Thoracic aorta (tissue), 2 donors: ENCODE measurements at regions not wholly inside any gene's neighbourhood (a gene's known extent, or its start where the extent isn't known, plus 50 kb on each side); places are given as distances from the start of the nearest gene placed in this dataset.
"Not testable (repeated sequence)": the region's sequence is repeated elsewhere in the genome, so short reads cannot be mapped to it uniquely, and the experiment has no call there.

Experiments
- ATAC-seq: fragments of 150-250 bp; one replicate; pipeline ENCODE4 v1.8.0; 2017; ENCODE audit warnings: low read depth; ENCODE audit not compliant: insufficient number of reproducible peaks, low FRiP score
- DNase-seq: peaks from one replicate; pipeline ENCODE4 v3.0.0-alpha.2; 2020; ENCODE audit warnings: low spot score
- H3K27ac ChIP-seq, 2 donors: fragments of 200-600 bp; sonication (generic); 1 replicate in 1 of 2; 2 replicates in 1 of 2; pipeline ENCODE4 v1.5.1; 2016; ENCODE audit warnings: mild to moderate bottlenecking in 2 of 2, moderate library complexity in 2 of 2
- H3K27me3 ChIP-seq: fragments of 200-600 bp; sonication (generic); replicated peaks from 2 replicates; pipeline ENCODE4 v1.6.0; 2016; ENCODE audit warnings: mild to moderate bottlenecking; ENCODE audit not compliant: insufficient read depth
- H3K36me3 ChIP-seq: fragments of 200-600 bp; sonication (generic); one replicate; pipeline ENCODE4 v1.5.1; 2016
- H3K4me1 ChIP-seq, 2 donors: fragments of 200-600 bp; sonication (generic); 1 replicate in 1 of 2; 2 replicates in 1 of 2; pipeline versions ENCODE4 v1.5.1 to v1.6.0; 2016; ENCODE audit warnings: low read depth in 2 of 2, mild to moderate bottlenecking in 1 of 2; ENCODE audit not compliant: control insufficient read depth in 1 of 2
- H3K4me3 ChIP-seq: fragments of 200-600 bp; sonication (generic); 2 replicates; pipeline ENCODE4 v1.5.1; 2016; ENCODE audit warnings: mild to moderate bottlenecking
- H3K9me3 ChIP-seq: fragments of 200-600 bp; sonication (generic); 2 replicates; pipeline ENCODE4 v1.5.1; 2016
- CTCF ChIP-seq: fragments of 200-600 bp; sonication (generic); IDR thresholded peaks from one replicate; pipeline ENCODE4 v1.5.1; 2019; ENCODE audit warnings: antibody characterized with exemption

- Histone ChIP-seq H3K4me1 (no peaks in the 10 kb centered on the region), H3K27ac (no peak overlapping the region), H3K36me3 (no peaks in the 10 kb centered on the region), H3K9me3 (no peaks in the 10 kb centered on the region), H3K4me3 (no peak overlapping the region), H3K27me3 (no peaks in the 10 kb centered on the region)
- ATAC-seq (no peak), DNase-seq (no peak)
- TF ChIP-seq CTCF, result no peak
These were observed 284.9 kb upstream of the ECI2 start for GRCh38 chr6:4420160-4420865.

GRCh38 chr6:4415549-4415948 is 280.2 kb upstream of the ECI2 start:
- no peak for TF ChIP-seq CTCF
- DNase-seq (no peak), ATAC-seq (no peak)
- no peaks in the 10 kb centered on the region for H3K36me3 ChIP-seq
- no peak overlapping the region for H3K4me3 ChIP-seq
- H3K27ac ChIP-seq, result no peak overlapping the region
- no peaks in the 10 kb centered on the region for H3K27me3 ChIP-seq
- no peaks in the 10 kb centered on the region for H3K4me1 ChIP-seq
- H3K9me3 ChIP-seq, result no peaks in the 10 kb centered on the region

- DNase-seq, ATAC-seq, H3K27ac ChIP-seq, H3K4me1 ChIP-seq, H3K27me3 ChIP-seq, H3K4me3 ChIP-seq, H3K9me3 ChIP-seq, H3K36me3 ChIP-seq: not testable (repeated sequence)
These were observed 278.7 kb upstream of the ECI2 start for GRCh38 chr6:4414078-4414477.

GRCh38 chr6:4413073-4413472 is 277.7 kb upstream of the ECI2 start:
- Histone ChIP-seq H3K4me1 (no peaks in the 10 kb centered on the region), H3K27ac (no peak overlapping the region), H3K27me3 (no peaks in the 10 kb centered on the region), H3K4me3 (no peak overlapping the region), H3K36me3 (no peaks in the 10 kb centered on the region), H3K9me3 (no peaks in the 10 kb centered on the region)
- no peak for DNase-seq
- no peak for TF ChIP-seq CTCF
- ATAC-seq, result no peak

GRCh38 chr6:4412488-4412887 is 277.1 kb upstream of the ECI2 start:
- no peak for ATAC-seq
- H3K4me1 ChIP-seq, result no peaks in the 10 kb centered on the region

More at GRCh38 chr6:4412488-4412887, 277.1 kb upstream of the ECI2 start:
- TF ChIP-seq CTCF, result no peak
- no peaks in the 10 kb centered on the region for H3K27me3 ChIP-seq
- no peak for DNase-seq
- no peaks in the 10 kb centered on the region for H3K36me3 ChIP-seq
- no peak overlapping the region for H3K4me3 ChIP-seq
- no peak overlapping the region for H3K27ac ChIP-seq
- H3K9me3 ChIP-seq, result no peaks in the 10 kb centered on the region
